PFSK-1 (cell line): ENCODE measurements at regions not wholly inside any gene's neighbourhood (a gene's known extent, or its start where the extent isn't known, plus 50 kb on each side); places are given as distances from the start of the nearest gene placed in this dataset.

Source experiments
- REST ChIP-seq, 2 experiments: IDR thresholded peaks; 2 replicates each; pipeline versions ENCODE4 v1.6.1 to v1.8.0; 2011 to 2012; ENCODE audit warnings: low read depth in 2 of 2, low read length in 2 of 2, control low read depth in 1 of 2, inconsistent platforms in 1 of 2, mild to moderate bottlenecking in 1 of 2, moderate library complexity in 1 of 2; ENCODE audit not compliant: insufficient read depth in 1 of 2
- TAF1 ChIP-seq: IDR thresholded peaks from 2 replicates; pipeline ENCODE4 v1.6.1; 2012; ENCODE audit warnings: low read length, control low read depth, borderline replicate concordance; ENCODE audit not compliant: insufficient read depth

GRCh38 chr7:68629-69028, 123.7 kb upstream of the FAM20C start:
- TF ChIP-seq REST (IDR thresholded peaks at IDR 0.05; ENCODE audit: insufficient read depth in 1 of 2, low read depth in 2 of 2, low read length in 2 of 2) (no peak), TAF1 (no peak)
